ENCODE measurements at regions not wholly inside any gene's neighbourhood (a gene's known extent, or its start where the extent isn't known, plus 50 kb on each side); places are given as distances from the start of the nearest gene placed in this dataset.

DNA sequence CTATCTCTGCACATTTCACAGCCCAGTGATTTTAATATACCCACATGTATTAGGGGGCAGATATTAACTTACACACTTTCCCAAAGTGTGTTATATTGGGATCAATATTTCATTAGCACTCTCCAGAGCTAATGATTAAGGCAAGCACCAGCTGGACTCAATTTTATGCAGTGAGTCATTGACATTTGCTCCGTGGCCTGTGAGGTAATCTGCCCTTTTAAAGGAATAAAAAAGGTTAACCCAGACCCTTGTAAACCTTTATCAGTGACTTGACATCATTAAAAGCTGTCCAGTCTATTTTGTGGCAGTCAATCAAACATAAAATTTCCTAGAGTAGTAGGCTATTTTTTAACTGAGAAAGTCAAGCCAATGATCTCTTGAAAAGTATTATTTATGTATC is 1870.4 kb upstream of the CELF4 start:
- peaks cover 0 to 5% (median 0%) of the 10 kb centered on the region in 4 donors for H3K4me1 ChIP-seq
- no peaks in the 10 kb centered on the region for H3K27me3 ChIP-seq
- H3K36me3 ChIP-seq, result no peaks in the 10 kb centered on the region
- H3K4me3 ChIP-seq, result no peak overlapping the region
- no peak for DNase-seq (ENCODE audit: low spot score in 2 of 2)
- TF ChIP-seq, protein P1, sequence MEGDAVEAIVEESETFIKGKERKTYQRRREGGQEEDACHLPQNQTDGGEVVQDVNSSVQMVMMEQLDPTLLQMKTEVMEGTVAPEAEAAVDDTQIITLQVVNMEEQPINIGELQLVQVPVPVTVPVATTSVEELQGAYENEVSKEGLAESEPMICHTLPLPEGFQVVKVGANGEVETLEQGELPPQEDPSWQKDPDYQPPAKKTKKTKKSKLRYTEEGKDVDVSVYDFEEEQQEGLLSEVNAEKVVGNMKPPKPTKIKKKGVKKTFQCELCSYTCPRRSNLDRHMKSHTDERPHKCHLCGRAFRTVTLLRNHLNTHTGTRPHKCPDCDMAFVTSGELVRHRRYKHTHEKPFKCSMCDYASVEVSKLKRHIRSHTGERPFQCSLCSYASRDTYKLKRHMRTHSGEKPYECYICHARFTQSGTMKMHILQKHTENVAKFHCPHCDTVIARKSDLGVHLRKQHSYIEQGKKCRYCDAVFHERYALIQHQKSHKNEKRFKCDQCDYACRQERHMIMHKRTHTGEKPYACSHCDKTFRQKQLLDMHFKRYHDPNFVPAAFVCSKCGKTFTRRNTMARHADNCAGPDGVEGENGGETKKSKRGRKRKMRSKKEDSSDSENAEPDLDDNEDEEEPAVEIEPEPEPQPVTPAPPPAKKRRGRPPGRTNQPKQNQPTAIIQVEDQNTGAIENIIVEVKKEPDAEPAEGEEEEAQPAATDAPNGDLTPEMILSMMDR (IDR thresholded peaks at IDR 0.05), result no peak
- TF ChIP-seq POLR2A (IDR thresholded peaks at IDR 0.05) (no peak), EP300 (IDR thresholded peaks at IDR 0.05) (no peak)
- WGBS, 2 donors, result 42 to 45% methylated on average over 1 of the region's 1 CpG
- no peaks in the 10 kb centered on the region for H3K9me3 ChIP-seq
- no peak overlapping the region for H3K27ac ChIP-seq

DNA sequence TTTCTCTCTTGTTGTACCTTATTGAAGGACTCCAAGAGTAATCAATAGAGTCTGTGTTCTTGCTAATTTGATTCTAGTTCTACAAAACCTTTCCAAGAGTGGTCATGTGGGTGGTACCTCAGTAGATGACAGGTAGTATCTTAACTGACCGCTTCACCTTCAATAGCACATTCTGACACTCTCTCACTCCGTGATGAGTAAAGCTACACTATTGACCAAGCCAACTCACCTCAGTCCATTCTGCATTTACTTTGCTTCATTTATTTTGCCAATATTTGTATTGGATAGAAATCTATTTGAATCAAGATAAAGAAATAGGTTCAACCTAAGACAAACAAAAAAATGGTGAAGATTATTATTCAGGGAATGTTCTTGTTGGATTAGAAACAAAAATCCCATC is 1869.6 kb upstream of the CELF4 start:
- Histone ChIP-seq H3K4me1 (peaks cover 0 to 5% (median 0%) of the 10 kb centered on the region in 4 donors), H3K27me3 (no peaks in the 10 kb centered on the region), H3K9me3 (no peaks in the 10 kb centered on the region), H3K27ac (no peak overlapping the region), H3K4me3 (no peak overlapping the region), H3K36me3 (no peaks in the 10 kb centered on the region)
- TF ChIP-seq EP300 (IDR thresholded peaks at IDR 0.05) (no peak), POLR2A (IDR thresholded peaks at IDR 0.05) (no peak)
- TF ChIP-seq, protein P1 (IDR thresholded peaks at IDR 0.05), result no peak
- DNase-seq (ENCODE audit: low spot score in 2 of 2), result no peak
- WGBS, 2 donors, result 84% methylated on average over 2 of the region's 2 CpGs

DNA sequence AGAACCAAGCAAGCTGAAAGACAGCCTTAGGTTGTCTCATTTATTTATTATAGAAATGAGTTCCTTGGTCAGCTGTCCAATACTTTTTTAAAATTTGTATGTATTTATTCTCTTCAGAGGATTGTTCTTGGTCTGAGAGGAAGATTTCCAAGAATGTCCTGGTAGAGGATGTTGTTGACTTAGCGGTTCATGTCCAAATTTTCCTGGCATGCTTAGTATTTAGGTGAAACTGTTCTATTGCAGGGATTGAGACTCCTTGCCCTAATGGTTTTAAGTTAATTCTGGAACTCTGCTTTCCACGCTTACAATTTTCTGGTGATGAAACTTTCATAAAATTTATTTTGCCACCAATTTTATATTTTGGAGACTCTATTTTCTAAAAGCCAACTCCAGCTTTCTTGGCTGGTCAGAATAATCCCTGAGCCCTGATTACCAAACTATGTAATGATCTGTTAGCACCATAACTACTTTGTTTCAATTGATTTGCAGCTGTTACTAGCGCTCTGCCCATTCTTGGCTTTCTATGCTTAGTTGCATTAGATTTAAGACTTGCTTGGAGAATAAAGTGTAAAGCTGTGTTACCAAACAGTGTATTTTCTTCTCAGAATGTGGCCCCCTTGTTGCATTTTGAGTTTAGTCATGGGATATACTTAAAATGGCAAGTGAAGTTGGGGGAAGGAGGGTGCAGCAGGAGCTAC is 1868.8 kb upstream of the CELF4 start:
- H3K36me3 ChIP-seq, result no peaks in the 10 kb centered on the region
- H3K27ac ChIP-seq, result no peak overlapping the region
- TF ChIP-seq, protein P1 (IDR thresholded peaks at IDR 0.05), result no peak
- TF ChIP-seq EP300 (IDR thresholded peaks at IDR 0.05), result peak in 1 of 2 donors; percentile 29
- no peak for TF ChIP-seq POLR2A (IDR thresholded peaks at IDR 0.05)
- no peak overlapping the region for H3K4me3 ChIP-seq
- peaks cover 0 to 5% (median 0%) of the 10 kb centered on the region in 4 donors for H3K4me1 ChIP-seq
- no peaks in the 10 kb centered on the region for H3K27me3 ChIP-seq
- 67 to 68% methylated on average over 3 of the region's 3 CpGs for WGBS, 2 donors
- no peaks in the 10 kb centered on the region for H3K9me3 ChIP-seq
- DNase-seq (ENCODE audit: low spot score in 2 of 2), result no peak

DNA sequence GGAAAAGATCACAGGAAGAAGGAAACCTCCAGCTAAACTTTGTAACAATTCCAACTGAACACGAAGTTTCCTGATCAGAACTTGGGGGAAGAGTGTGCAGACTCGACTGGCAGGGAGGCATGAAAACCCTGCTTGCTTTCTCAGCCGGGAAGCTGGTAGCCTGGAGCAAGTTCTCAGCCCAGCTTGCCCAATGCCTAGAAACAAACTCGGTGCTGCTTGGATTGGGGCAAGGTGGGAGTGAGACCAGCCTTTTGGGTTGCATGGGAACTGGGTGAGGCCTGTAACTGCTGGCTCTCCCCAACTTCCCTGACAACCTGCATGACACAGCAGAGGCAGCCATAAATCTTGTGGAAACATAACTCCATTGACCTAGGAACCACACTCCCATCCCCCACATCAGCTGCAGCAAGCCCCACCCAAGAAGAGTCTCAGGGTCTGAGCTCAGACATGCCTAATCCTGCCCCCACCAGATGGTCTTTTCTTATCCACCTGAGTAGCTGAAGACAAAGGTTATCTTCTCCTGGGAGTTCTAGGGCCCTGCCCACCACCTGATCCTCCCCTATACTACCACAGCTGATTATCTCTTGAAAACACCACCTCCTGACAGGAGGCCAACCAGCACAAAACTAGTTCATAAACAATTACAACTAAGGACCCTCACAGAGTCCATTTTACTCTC is 1859.7 kb upstream of the CELF4 start:
- H3K27ac ChIP-seq, result no peak overlapping the region
- no peaks in the 10 kb centered on the region for H3K4me1 ChIP-seq
- no peaks in the 10 kb centered on the region for H3K36me3 ChIP-seq
- no peak for DNase-seq (ENCODE audit: low spot score in 2 of 2)
- no peaks in the 10 kb centered on the region for H3K27me3 ChIP-seq
- no peak overlapping the region for H3K4me3 ChIP-seq
- TF ChIP-seq POLR2A (IDR thresholded peaks at IDR 0.05) (no peak), EP300 (IDR thresholded peaks at IDR 0.05) (no peak)
- TF ChIP-seq, protein P1 (IDR thresholded peaks at IDR 0.05), result no peak
- 87 to 93% methylated on average over 4 of the region's 4 CpGs for WGBS, 2 donors
- no peaks in the 10 kb centered on the region for H3K9me3 ChIP-seq

DNA sequence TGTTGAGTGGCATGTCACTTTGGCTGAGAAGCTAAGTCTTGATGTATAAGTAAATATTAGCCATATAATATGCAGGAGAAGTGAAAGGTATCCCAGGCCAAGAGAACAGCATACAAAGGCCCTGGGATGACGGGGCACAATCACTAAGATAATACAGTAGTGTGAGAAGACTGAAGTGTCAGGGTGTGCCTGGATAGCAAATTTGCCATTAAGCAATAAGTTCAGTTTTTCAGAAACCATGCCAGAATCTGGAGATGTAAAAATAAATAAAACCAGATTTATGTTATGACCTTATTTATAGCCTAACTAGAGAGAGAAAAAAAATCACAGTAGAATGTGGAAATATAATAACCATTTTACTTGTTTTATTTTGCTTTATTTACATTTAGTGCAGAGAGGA is 1858.7 kb upstream of the CELF4 start:
- H3K36me3 ChIP-seq, result no peaks in the 10 kb centered on the region
- H3K9me3 ChIP-seq, result no peaks in the 10 kb centered on the region
- DNase-seq (ENCODE audit: low spot score in 2 of 2), result no peak
- H3K27ac ChIP-seq, result no peak overlapping the region
- TF ChIP-seq EP300 (IDR thresholded peaks at IDR 0.05), result no peak
- TF ChIP-seq POLR2A (IDR thresholded peaks at IDR 0.05), result no peak
- TF ChIP-seq, protein P1 (IDR thresholded peaks at IDR 0.05), result no peak
- H3K4me3 ChIP-seq, result no peak overlapping the region
- 63% methylated on average over 1 of the region's 1 CpG for WGBS, 2 donors
- no peaks in the 10 kb centered on the region for H3K4me1 ChIP-seq
- no peaks in the 10 kb centered on the region for H3K27me3 ChIP-seq
